Dedifferentiated amniotic fluid mesenchymal stem cell (primary cell): ENCODE measurements at regions not wholly inside any gene's neighbourhood (a gene's known extent, or its start where the extent isn't known, plus 50 kb on each side); places are given as distances from the start of the nearest gene placed in this dataset.

Source experiments
- DNase-seq: peaks from one replicate; pipeline ENCODE4 v3.0.0-alpha.2; 2016; ENCODE audit errors: extremely low spot score

- DNase-seq, result no peak
Observed at GRCh38 chr7:38002689-38003088, 82.2 kb downstream of the EPDR1 start.

GRCh38 chr7:38006559-38006958, 86.1 kb downstream of the EPDR1 start:
- DNase-seq, result no peak

- no peak for DNase-seq
Observed at GRCh38 chr7:38007096-38007495, 86.7 kb downstream of the EPDR1 start.

- no peak for DNase-seq
Observed at GRCh38 chr7:38013246-38013645, 92.8 kb downstream of the EPDR1 start.

- no peak for DNase-seq
Observed at GRCh38 chr7:38016567-38016966, 96.1 kb downstream of the EPDR1 start.

GRCh38 chr7:38017320-38017719, 96.9 kb downstream of the EPDR1 start:
- DNase-seq, result no peak

- no peak for DNase-seq
Observed at GRCh38 chr7:38020121-38020785, 99.8 kb downstream of the EPDR1 start.

- DNase-seq, result no peak
Observed at GRCh38 chr7:38021892-38022291, 101.5 kb downstream of the EPDR1 start.

- DNase-seq, result no peak
Observed at GRCh38 chr7:38025815-38026214, 105.4 kb downstream of the EPDR1 start.

- no peak for DNase-seq
Observed at GRCh38 chr7:38027884-38028455, 107.5 kb downstream of the EPDR1 start.

- DNase-seq, result no peak
Observed at GRCh38 chr7:38034062-38034908, 113.8 kb downstream of the EPDR1 start.

GRCh38 chr7:38040831-38041230, 120.4 kb downstream of the EPDR1 start:
- no peak for DNase-seq

GRCh38 chr7:38049679-38050078, 128.4 kb upstream of the STARD3NL start:
- no peak for DNase-seq

GRCh38 chr7:38051311-38051710, 126.7 kb upstream of the STARD3NL start:
- DNase-seq, result no peak

GRCh38 chr7:38051786-38052185, 126.3 kb upstream of the STARD3NL start:
- no peak for DNase-seq

GRCh38 chr7:38052786-38053185, 125.3 kb upstream of the STARD3NL start:
- DNase-seq, result no peak

GRCh38 chr7:38054199-38054598, 123.8 kb upstream of the STARD3NL start:
- DNase-seq, result no peak

- DNase-seq, result no peak
Observed at GRCh38 chr7:38057829-38058228, 120.2 kb upstream of the STARD3NL start.

- DNase-seq, result no peak
Observed at GRCh38 chr7:38060116-38060515, 117.9 kb upstream of the STARD3NL start.

- DNase-seq, result no peak
Observed at GRCh38 chr7:38060637-38061036, 117.4 kb upstream of the STARD3NL start.

- DNase-seq, result no peak
Observed at GRCh38 chr7:38066391-38066790, 111.7 kb upstream of the STARD3NL start.

- DNase-seq, result no peak
Observed at GRCh38 chr7:38068461-38068860, 109.6 kb upstream of the STARD3NL start.

GRCh38 chr7:38069052-38069451, 109.0 kb upstream of the STARD3NL start:
- DNase-seq, result no peak
